Skin of body (tissue), 1 donor: ENCODE measurements at regions not wholly inside any gene's neighbourhood (a gene's known extent, or its start where the extent isn't known, plus 50 kb on each side); places are given as distances from the start of the nearest gene placed in this dataset.

Experiments used
- DNase-seq: peaks from one replicate; lab custom pipeline; 2025; lab: John Stamatoyannopoulos, UW

DNA sequence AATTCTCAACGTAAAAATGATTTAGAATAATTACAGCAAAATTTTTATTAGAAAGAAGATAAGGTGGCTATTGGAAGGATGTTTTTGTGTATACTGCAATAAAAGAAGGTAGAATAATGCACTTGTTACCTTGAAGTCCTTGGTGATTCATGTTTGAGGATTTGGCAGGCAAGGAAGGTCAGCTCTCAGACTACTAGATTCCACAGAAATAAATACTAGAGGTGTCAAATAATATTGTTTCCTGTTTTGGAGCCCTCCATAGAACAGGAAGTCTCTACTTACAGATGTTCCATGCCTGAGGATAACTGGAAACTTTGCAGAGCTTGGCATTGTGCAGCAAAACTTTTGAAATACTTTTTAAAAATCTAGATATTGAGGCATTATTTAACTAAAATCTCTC lies 284.3 kb upstream of the SYT1 start:
- no peak for DNase-seq

- no peak for DNase-seq
Observed at GRCh38 chr12:78584695-78585094, 279.9 kb upstream of the SYT1 start.

DNA sequence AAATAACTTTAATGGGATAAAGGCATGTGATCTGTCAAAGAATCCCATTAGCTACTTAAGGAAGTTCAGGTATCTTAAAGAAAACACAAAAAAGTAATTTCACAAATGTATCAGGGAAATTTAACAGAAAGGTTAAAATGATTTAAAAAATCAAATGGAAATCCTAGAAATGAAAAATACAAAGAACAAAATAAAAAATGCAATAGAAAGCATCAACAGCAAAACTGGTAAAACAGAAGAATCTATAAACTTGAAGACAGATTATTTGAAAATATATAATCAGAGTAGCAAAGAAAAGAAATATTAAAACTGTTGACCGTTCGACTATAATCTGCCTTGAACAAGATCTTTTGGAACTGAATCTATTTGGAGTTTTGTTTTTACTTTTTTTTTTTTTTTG lies 279.4 kb upstream of the SYT1 start:
- DNase-seq: no peak

DNA sequence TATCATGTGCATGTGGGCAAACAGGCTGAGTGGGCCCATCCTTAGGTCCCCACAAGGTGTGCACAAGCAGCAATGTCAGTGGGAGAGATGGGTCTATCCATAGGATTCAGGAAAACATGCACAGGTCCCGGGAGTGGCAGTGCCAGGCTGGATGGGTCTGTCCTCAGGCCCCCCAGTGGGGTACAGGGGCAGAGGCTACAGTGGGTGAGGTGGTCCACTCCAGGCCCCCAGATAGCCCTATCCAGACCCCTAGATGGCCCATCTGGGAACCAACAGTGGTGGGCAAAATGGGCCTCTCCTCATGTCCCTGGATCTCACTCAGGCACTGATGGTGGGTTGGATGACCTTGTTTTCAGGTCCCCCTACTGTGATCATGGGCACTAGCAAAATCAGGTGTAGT lies 277.8 kb upstream of the SYT1 start:
- DNase-seq: no peak

- DNase-seq: no peak
Observed at GRCh38 chr12:78599366-78599765, 265.2 kb upstream of the SYT1 start.

- DNase-seq: no peak
Observed at GRCh38 chr12:78600541-78600940, 264.0 kb upstream of the SYT1 start.

DNA sequence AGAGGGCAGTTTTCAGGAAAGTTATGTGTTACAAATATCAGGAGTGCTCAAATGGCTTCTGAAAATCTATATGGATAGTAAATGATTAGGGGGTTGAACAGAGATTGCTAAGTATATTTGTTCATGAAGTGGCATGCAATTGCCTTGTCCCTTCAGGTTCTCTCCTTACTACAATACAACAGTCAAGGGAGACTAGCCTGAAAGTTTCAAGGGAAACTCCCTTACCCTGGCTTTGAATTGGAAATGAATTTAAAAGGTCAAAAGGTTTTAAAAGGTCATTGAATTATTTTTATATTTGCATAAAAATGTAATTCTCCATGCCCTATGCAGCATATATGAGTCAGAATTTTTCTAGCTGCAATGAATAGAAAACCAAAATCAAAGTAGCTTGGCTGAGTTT lies 253.1 kb upstream of the SYT1 start:
- no peak for DNase-seq

DNA sequence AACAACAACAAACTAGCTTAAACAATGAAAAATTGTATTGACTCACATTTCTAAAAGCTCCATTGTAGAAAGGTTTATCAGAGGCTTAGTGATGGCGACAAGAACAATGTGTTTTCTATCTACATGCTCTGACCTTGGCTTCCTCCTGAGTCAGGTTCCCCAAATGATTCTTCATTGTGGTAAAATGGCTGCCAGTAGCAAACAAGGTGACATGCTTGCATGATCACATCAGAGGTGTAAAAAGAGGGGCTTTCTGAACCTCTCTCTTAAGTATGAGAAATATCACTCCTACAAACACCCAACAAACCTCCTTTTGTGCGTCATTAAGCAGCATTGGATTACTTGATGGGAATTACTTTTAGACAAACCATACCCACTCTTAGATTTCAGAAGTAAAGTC lies 252.4 kb upstream of the SYT1 start:
- DNase-seq: no peak

GRCh38 chr12:78617683-78618082 lies 246.9 kb upstream of the SYT1 start:
- no peak for DNase-seq

DNA sequence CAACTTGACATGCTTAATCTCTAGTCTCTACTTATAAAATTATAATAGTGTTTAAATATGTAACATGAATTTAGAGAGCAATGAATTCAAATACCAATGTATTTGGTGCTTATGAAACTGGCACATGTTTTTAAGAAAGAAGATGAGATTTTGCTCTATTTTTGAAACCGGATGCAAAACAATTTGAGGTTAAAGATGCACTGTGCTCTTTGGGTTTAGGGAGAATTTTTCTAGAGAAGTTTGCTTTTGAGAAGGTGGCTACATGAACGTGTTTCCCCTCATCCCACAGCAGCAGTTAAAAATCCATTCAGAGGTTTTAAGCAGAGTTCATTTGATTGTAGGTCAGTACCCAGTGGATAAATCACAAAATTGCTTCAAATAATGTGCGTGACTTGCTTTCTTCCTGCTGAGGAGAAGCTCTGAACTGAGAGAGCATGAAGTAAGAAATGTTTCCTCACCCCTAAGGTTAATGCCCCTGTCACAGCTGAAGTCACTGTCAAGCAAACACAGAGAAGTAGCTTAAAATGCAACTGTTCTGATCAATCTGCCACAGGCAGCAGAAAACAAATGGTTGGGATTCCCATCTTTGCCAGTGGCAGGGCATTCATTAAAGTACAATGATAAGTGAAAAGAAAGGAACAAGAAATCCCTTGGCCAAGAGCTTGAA lies 241.9 kb upstream of the SYT1 start:
- no peak for DNase-seq

GRCh38 chr12:78628491-78629100 lies 236.0 kb upstream of the SYT1 start:
- DNase-seq: no peak

DNA sequence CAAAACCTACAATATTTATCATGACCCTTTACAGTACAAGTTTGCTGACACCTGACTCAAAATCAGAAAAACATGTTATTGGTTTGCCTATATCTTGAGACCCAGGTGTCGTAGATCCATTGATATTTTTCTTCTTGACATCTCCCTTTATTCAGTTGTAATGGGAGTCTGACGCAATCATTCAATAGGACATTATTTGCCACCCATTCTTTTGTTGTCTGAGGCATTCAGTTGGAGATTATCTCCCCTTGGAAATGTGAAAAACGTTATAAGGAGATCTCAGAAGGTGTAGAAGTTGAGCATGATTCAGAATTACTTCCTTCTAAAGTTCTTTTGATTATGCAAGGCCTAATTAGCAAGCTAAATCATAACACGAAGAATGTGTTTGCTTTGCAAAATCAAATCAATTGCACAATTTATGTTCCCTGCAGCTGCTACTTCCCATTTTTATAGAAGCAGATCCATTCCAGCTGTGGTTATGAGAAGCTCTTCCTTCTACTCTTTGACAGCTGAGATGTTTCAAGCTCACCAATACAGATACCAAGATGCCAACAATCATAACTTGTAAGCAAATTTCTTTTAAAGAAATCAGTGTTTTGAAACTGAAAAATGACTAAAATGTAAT lies 228.2 kb upstream of the SYT1 start:
- no peak for DNase-seq

DNA sequence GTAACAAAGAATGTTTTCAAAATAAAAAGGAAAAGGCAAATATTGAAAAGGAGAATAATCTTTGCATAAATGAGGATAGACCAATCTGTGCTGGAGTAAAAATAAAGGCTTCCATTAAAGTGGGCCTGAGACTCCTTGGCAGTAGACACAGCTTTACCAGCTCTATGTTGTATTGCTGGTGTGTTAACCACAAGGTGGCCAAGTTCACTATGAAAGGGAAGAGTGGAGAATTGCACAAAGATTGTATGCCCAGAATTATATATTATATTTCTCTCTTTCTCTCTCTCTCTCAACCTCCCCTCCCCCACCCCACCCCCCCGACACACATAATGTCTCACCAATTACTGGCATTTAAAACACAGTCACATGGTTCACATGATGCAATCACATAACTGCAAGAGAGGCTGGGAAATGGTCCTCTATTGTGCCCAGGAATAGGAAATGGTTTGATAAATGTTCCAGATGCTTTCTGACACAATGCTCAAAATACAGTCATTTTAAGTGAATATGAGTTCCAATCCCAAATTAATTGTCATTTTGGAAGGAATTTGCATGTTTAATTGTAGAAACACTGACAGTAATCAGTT lies 222.6 kb upstream of the SYT1 start:
- no peak for DNase-seq

DNA sequence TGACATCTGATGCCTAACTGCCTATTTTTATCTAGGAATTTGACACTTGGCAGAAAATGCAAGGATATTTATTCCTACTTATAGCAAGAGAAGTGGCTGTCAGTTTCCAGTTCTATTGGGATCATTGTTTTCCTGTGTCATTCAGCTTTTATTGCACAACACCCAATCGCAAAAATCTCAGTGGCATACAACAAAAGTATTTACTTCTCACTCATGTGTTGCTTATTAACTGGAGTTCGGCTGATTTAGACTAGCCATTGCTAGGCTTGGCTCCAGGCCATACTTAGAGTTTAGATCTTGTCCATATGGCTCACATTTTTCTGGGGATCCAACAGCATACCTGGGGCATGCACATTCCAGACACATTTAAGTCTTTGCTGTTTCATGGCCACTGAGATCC lies 218.6 kb upstream of the SYT1 start:
- DNase-seq: no peak

- DNase-seq: no peak
Observed at GRCh38 chr12:78651755-78652154, 212.8 kb upstream of the SYT1 start.

- no peak for DNase-seq
Observed at GRCh38 chr12:78666584-78666983, 198.0 kb upstream of the SYT1 start.

DNA sequence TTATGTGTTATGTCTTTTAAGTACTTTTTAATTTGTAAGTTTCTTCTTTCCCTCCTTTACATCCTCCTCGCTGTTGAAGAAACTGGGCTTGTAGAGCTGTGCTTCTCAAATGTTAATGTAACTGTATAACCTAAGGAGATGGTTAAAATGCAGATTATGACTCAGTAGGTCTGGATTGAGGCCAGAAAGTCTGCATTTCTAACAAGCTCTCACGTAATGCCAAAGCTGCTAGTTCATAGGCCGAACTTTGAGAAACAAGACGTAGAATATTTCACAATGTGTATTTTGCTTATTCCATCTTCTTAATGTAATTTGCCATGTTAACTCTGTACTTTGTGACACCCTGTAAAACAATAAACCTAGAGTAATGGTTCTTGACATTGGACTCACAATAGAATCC lies 193.3 kb upstream of the SYT1 start:
- no peak for DNase-seq

- no peak for DNase-seq
Observed at GRCh38 chr12:78672033-78672432, 192.5 kb upstream of the SYT1 start.

DNA sequence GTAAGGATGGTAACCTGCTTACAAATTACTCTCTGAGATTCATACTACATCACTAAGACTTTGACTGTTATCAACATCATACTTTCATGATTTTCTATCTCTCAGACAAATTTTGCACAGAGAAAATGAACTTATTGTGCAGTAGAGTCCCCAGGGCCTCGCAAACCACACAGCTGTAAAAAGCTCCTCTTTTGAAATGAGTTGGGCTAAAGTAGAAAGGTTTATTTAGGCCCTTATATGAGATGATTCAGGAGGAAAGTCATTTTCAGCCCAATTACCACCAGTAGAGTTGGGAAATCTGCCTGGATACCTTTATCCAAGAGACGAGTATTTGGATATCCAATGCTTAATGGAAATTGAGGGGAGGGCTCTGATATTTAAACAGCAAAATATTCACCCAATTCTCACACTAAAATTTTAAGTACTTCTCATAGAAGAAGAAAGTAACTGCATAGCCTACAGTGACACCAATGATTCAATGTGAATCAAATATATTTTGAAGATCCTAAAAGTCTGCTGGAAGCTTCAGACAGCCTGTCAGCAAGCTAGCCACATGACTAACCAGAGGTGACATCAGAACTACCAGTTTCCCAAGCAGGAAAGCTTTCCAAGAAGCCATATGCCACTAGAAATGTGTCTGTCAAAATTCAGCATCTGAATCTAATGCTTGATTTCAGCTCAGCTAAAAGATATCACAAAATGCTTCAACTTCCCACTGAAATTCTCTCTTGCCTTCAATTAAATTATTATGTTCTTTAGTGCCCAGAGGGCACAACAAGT lies 190.1 kb upstream of the SYT1 start:
- DNase-seq: no peak

- DNase-seq: no peak
Observed at GRCh38 chr12:78680596-78680995, 184.0 kb upstream of the SYT1 start.

DNA sequence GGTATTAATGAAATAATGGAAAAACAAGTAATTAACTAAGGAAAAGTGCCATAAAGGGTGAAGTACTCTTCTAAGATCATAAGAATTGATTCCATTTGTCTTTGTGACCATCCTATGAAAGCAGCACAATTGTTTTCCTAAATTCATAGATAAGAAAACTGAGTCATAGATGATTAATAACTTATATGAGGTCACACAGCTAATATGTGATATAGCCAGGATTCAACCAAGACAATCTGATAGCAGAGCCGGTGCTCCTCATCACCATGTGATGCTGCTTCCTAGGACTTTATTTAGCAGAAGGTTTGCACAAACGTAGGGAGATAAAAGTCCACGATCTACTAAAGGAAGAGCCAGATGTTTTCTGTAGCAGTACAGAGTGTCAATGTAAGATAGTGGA lies 181.5 kb upstream of the SYT1 start:
- DNase-seq: no peak

- no peak for DNase-seq
Observed at GRCh38 chr12:78683626-78684025, 180.9 kb upstream of the SYT1 start.
